ENCODE measurements at regions not wholly inside any gene's neighbourhood (a gene's known extent, or its start where the extent isn't known, plus 50 kb on each side); places are given as distances from the start of the nearest gene placed in this dataset.

DNA sequence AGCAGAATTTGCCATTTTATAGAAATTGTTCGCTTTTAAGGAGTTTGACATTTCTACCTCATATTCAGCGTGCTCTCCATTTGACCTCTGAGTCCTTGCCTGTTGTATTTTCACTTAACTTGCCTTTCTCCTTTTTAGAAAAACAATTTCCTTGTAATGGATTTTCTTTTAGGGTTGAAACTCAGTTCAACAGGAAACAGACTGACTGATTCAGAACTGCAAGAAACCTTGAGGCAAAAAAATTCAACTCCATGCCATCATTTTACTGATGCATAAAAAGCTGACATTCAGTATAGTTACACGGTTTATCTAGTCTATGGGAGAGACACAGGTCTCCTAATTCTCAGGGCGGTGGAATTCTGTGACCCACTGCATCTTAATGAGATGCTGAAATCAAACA lies 59.8 kb downstream of the MRPS30 start:
- H3K4me2 ChIP-seq (ENCODE audit: control insufficient read depth, extremely low read depth, insufficient read depth, low read depth, low read length): no peak overlapping the region
- dilution Hi-C loops (cut with MboI; ENCODE audit: extremely low pct_ligation_motif_present, low sequenced_read_pairs): no loop called here
- H3K9me3 ChIP-seq (ENCODE audit: control insufficient read depth, low read depth, low read length): no peaks in the 10 kb centered on the region
- H4K20me1 ChIP-seq (ENCODE audit: control insufficient read depth, extremely low read depth, insufficient read depth, low read length): no peaks in the 10 kb centered on the region
- H3K4me1 ChIP-seq (ENCODE audit: control insufficient read depth, extremely low read depth, insufficient read depth, low read length): no peaks in the 10 kb centered on the region
- no peaks in the 10 kb centered on the region for H3K9me1 ChIP-seq (ENCODE audit: control insufficient read depth, extremely low read depth, insufficient read depth, low read length)
- TF ChIP-seq CTCF (optimal IDR thresholded peaks at IDR 0.05 in 1 of 3, IDR thresholded peaks at IDR 0.05 in 1 of 3, conservative IDR thresholded peaks at IDR 0.05 in 1 of 3; ENCODE audit: extremely low read depth in 1 of 3, insufficient read depth in 2 of 3, low read length in 3 of 3) (no peak), EZH2 (IDR thresholded peaks at IDR 0.05; ENCODE audit: low read length) (no peak)
- H3K4me3 ChIP-seq (ENCODE audit: control insufficient read depth in 2 of 3, extremely low read depth in 1 of 3, insufficient read depth in 2 of 3, low read depth in 1 of 3, low read length in 3 of 3): no peak overlapping the region
- no peaks in the 10 kb centered on the region for H3K79me2 ChIP-seq (ENCODE audit: control insufficient read depth, insufficient read depth, low read length)
- H3K9ac ChIP-seq (ENCODE audit: control insufficient read depth, extremely low read depth, insufficient read depth, low read length): no peak overlapping the region
- FAIRE-seq (no peak), DNase-seq (ENCODE audit: low read depth, low spot score) (no peak)
- peak overlapping the region; percentile 79 for H2AFZ ChIP-seq (ENCODE audit: control insufficient read depth, low read length)
- no peak overlapping the region for H3K27ac ChIP-seq (ENCODE audit: control insufficient read depth, insufficient read depth, low read length)
- no peaks in the 10 kb centered on the region for H3K27me3 ChIP-seq (ENCODE audit: control insufficient read depth, extremely low read depth, insufficient read depth, low read length)
- no peaks in the 10 kb centered on the region for H3K36me3 ChIP-seq (ENCODE audit: control insufficient read depth in 2 of 2, extremely low read depth in 1 of 2, insufficient read depth in 2 of 2, low read length in 2 of 2)

- Histone ChIP-seq H3K4me3 (ENCODE audit: control insufficient read depth in 2 of 3, extremely low read depth in 1 of 3, insufficient read depth in 2 of 3, low read depth in 1 of 3, low read length in 3 of 3) (no peak overlapping the region), H4K20me1 (ENCODE audit: control insufficient read depth, extremely low read depth, insufficient read depth, low read length) (no peaks in the 10 kb centered on the region), H2AFZ (ENCODE audit: control insufficient read depth, low read length) (no peak overlapping the region), H3K36me3 (ENCODE audit: control insufficient read depth in 2 of 2, extremely low read depth in 1 of 2, insufficient read depth in 2 of 2, low read length in 2 of 2) (no peaks in the 10 kb centered on the region), H3K27me3 (ENCODE audit: control insufficient read depth, extremely low read depth, insufficient read depth, low read length) (no peaks in the 10 kb centered on the region), H3K4me2 (ENCODE audit: control insufficient read depth, extremely low read depth, insufficient read depth, low read depth, low read length) (no peak overlapping the region), H3K79me2 (ENCODE audit: control insufficient read depth, insufficient read depth, low read length) (no peaks in the 10 kb centered on the region), H3K27ac (ENCODE audit: control insufficient read depth, insufficient read depth, low read length) (no peak overlapping the region), H3K9me1 (ENCODE audit: control insufficient read depth, extremely low read depth, insufficient read depth, low read length) (no peaks in the 10 kb centered on the region), H3K4me1 (ENCODE audit: control insufficient read depth, extremely low read depth, insufficient read depth, low read length) (peaks cover 2% of the 10 kb centered on the region), H3K9ac (ENCODE audit: control insufficient read depth, extremely low read depth, insufficient read depth, low read length) (no peak overlapping the region), H3K9me3 (ENCODE audit: control insufficient read depth, low read depth, low read length) (no peaks in the 10 kb centered on the region)
- DNase-seq (ENCODE audit: low read depth, low spot score) (no peak), FAIRE-seq (no peak)
- dilution Hi-C loops (cut with MboI; ENCODE audit: extremely low pct_ligation_motif_present, low sequenced_read_pairs): no loop called here
- no peak for TF ChIP-seq CTCF (optimal IDR thresholded peaks at IDR 0.05 in 1 of 3, IDR thresholded peaks at IDR 0.05 in 1 of 3, conservative IDR thresholded peaks at IDR 0.05 in 1 of 3; ENCODE audit: extremely low read depth in 1 of 3, insufficient read depth in 2 of 3, low read length in 3 of 3)
- TF ChIP-seq EZH2 (IDR thresholded peaks at IDR 0.05; ENCODE audit: low read length): no peak
Observed at GRCh38 chr5:44869928-44870327, 61.2 kb downstream of the MRPS30 start.
